Hepatocyte (in vitro differentiated cells): ENCODE measurements at regions not wholly inside any gene's neighbourhood (a gene's known extent, or its start where the extent isn't known, plus 50 kb on each side); places are given as distances from the start of the nearest gene placed in this dataset.

Experiments
- DNase-seq: peaks from one replicate; pipeline ENCODE4 v3.0.0-alpha.2; 2016; ENCODE audit warnings: low spot score
- H2AFZ ChIP-seq: fragments of 200-600 bp; sonication (generic); 2 replicates; pipeline ENCODE4 v1.6.0; 2016; ENCODE audit warnings: antibody characterized with exemption, mild to moderate bottlenecking
- H3K27ac ChIP-seq: fragments of 200-600 bp; sonication (generic); 2 replicates; pipeline ENCODE4 v1.5.1; 2016; ENCODE audit warnings: mild to moderate bottlenecking
- H3K27me3 ChIP-seq: fragments of 200-600 bp; sonication (generic); 2 replicates; pipeline ENCODE4 v1.6.1; 2016
- H3K36me3 ChIP-seq: fragments of 200-600 bp; sonication (generic); replicated peaks from 2 replicates; pipeline ENCODE4 v1.5.1; 2016; ENCODE audit warnings: low read depth; ENCODE audit not compliant: insufficient read depth
- H3K4me1 ChIP-seq: fragments of 200-600 bp; sonication (generic); 2 replicates; pipeline ENCODE4 v1.5.1; 2016; ENCODE audit warnings: mild to moderate bottlenecking, moderate library complexity; ENCODE audit not compliant: insufficient read depth
- H3K4me2 ChIP-seq: fragments of 200-600 bp; sonication (generic); 2 replicates; pipeline ENCODE4 v1.6.0; 2016
- H3K4me3 ChIP-seq: fragments of 200-600 bp; sonication (generic); 2 replicates; pipeline ENCODE4 v1.5.1; 2016; ENCODE audit warnings: mild to moderate bottlenecking
- H3K79me2 ChIP-seq: fragments of 200-600 bp; sonication (generic); 2 replicates; pipeline ENCODE4 v1.6.0; 2017; ENCODE audit warnings: mild to moderate bottlenecking
- H3K9me2 ChIP-seq: fragments of 200-600 bp; sonication (generic); replicated peaks from 2 replicates; pipeline ENCODE4 v1.6.0; 2017; ENCODE audit warnings: mild to moderate bottlenecking; ENCODE audit not compliant: insufficient read depth
- H3K9me3 ChIP-seq: fragments of 200-600 bp; sonication (generic); 2 replicates; pipeline ENCODE4 v1.5.1; 2016; ENCODE audit warnings: low read depth, mild to moderate bottlenecking
- H4K20me1 ChIP-seq: fragments of 200-600 bp; sonication (generic); 2 replicates; pipeline ENCODE4 v1.6.0; 2016; ENCODE audit warnings: mild to moderate bottlenecking; ENCODE audit not compliant: insufficient read depth, poor library complexity, severe bottlenecking
- EZH2 ChIP-seq: fragments of 200-600 bp; sonication (generic); IDR thresholded peaks from 2 replicates; pipeline ENCODE4 v1.6.1; 2016; ENCODE audit warnings: antibody characterized with exemption, mild to moderate bottlenecking, borderline replicate concordance
- EZH2phosphoT487 ChIP-seq: fragments of 200-600 bp; sonication (generic); IDR thresholded peaks from one replicate; pipeline ENCODE4 v1.6.1; 2018; ENCODE audit warnings: antibody characterized with exemption, mild to moderate bottlenecking, low read depth, moderate library complexity; ENCODE audit not compliant: unreplicated experiment, severe bottlenecking
- WGBS: methylation state at CpG from one replicate; pipeline ENCODE4 v1.1.6; 2016; ENCODE audit warnings: low lambda C conversion rate; ENCODE audit errors: missing lambda C conversion rate; 5-methylcytosine and 5-hydroxymethylcytosine counted together
- TF ChIP-seq, protein P1 (sequence below): fragments of 200-600 bp; sonication (generic); IDR thresholded peaks from 2 replicates; pipeline ENCODE4 v1.5.1; 2016; ENCODE audit warnings: antibody characterized with exemption, mild to moderate bottlenecking; ENCODE audit not compliant: poor library complexity

DNA sequence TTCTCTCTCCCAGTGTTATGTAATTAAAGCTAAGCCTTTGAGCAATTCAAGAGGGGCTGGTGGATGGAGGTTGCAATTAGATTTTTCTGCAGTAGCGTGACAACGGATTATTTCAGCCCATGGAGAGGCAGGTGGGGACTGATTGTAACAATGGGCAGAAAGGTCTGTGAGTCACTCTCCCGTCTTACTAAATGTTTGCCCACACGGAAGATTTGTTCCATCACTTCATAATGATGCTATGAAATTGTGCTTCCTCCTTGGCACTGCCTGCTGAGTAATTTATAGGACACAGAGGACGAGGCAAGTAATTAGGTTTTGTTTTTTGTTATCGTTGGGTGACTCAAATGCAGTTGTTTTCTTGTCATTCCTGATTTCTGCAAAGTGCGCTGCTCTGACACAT is 594.5 kb upstream of the DPP6 start:
- Histone ChIP-seq H3K4me2 (no peak overlapping the region), H3K9me2 (no peaks in the 10 kb centered on the region), H3K4me3 (no peak overlapping the region), H3K36me3 (no peaks in the 10 kb centered on the region), H3K27me3 (no peaks in the 10 kb centered on the region), H4K20me1 (no peaks in the 10 kb centered on the region), H3K27ac (no peak overlapping the region), H2AFZ (no peak overlapping the region), H3K79me2 (no peaks in the 10 kb centered on the region), H3K9me3 (peaks cover 3% of the 10 kb centered on the region), H3K4me1 (no peaks in the 10 kb centered on the region)
- DNase-seq = no peak
- TF ChIP-seq, protein P1, sequence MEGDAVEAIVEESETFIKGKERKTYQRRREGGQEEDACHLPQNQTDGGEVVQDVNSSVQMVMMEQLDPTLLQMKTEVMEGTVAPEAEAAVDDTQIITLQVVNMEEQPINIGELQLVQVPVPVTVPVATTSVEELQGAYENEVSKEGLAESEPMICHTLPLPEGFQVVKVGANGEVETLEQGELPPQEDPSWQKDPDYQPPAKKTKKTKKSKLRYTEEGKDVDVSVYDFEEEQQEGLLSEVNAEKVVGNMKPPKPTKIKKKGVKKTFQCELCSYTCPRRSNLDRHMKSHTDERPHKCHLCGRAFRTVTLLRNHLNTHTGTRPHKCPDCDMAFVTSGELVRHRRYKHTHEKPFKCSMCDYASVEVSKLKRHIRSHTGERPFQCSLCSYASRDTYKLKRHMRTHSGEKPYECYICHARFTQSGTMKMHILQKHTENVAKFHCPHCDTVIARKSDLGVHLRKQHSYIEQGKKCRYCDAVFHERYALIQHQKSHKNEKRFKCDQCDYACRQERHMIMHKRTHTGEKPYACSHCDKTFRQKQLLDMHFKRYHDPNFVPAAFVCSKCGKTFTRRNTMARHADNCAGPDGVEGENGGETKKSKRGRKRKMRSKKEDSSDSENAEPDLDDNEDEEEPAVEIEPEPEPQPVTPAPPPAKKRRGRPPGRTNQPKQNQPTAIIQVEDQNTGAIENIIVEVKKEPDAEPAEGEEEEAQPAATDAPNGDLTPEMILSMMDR = no peak
- TF ChIP-seq EZH2 = no peak
- TF ChIP-seq EZH2phosphoT487 = no peak
- 80% methylated on average over 7 of the region's 7 CpGs for WGBS

DNA sequence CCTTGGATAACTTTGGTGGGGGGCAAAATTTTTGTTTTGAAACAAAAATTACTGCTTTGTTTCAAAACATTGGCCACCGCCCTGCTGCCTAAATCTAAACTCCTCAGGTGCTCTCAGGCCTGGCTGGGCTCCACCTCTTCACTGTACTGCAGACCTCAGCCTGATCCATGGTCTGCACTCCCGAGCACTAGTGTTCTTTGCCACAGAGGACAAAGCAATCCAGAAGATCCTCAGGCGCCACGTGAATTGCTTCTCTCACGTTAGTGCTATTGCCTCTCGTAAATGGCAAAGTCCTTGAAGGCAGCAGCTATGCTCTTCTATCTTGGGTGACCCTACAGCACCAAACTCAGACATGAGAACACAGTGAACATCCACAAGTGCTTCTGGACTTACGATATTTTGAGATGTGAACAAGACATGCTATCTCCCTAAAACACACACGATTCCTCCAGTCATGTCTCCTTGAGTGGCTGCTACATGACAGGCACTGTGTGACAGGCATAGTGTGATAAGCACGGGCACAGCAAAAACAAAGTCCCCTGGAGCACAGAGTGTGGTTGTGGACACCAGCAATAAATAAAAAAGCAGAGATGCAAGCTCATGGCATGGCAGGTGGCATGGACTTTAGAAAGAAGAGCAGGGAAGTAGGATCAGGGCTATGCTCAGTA is 582.1 kb upstream of the DPP6 start:
- no peaks in the 10 kb centered on the region for H3K9me3 ChIP-seq
- H3K9me2 ChIP-seq = no peaks in the 10 kb centered on the region
- H3K4me1 ChIP-seq = no peaks in the 10 kb centered on the region
- no peak overlapping the region for H3K27ac ChIP-seq
- H3K36me3 ChIP-seq = no peaks in the 10 kb centered on the region
- DNase-seq = no peak
- WGBS = 62% methylated on average over 9 of the region's 9 CpGs
- no peaks in the 10 kb centered on the region for H3K79me2 ChIP-seq
- no peaks in the 10 kb centered on the region for H4K20me1 ChIP-seq
- no peaks in the 10 kb centered on the region for H3K27me3 ChIP-seq
- H3K4me3 ChIP-seq = no peak overlapping the region
- TF ChIP-seq EZH2phosphoT487 (no peak), EZH2 (no peak)
- TF ChIP-seq, protein P1 = no peak
- no peak overlapping the region for H3K4me2 ChIP-seq
- no peak overlapping the region for H2AFZ ChIP-seq

DNA sequence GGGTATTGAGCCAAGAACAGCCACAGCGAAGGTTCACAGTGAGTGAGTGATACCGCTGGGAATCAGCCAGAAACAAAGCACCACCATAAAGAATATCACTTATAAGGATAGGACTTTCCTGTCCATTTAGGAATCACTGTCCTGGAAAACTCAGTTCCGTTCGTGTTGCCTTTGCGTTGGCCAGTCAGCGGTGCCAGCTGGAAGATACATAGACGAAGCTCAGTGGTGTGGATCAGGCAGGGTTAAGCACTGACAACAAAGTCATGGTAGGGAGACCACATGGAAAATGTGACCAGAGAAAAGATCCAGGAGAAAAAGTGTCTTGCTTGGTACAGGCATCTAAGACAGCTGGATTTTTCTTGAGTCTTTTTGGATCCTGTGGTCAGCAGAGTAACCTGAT is 579.7 kb upstream of the DPP6 start:
- Histone ChIP-seq H2AFZ (no peak overlapping the region), H3K27ac (no peak overlapping the region), H3K27me3 (no peaks in the 10 kb centered on the region), H3K4me2 (no peak overlapping the region), H3K79me2 (no peaks in the 10 kb centered on the region), H3K4me3 (no peak overlapping the region), H3K36me3 (no peaks in the 10 kb centered on the region), H3K9me2 (no peaks in the 10 kb centered on the region), H3K4me1 (no peaks in the 10 kb centered on the region), H3K9me3 (no peaks in the 10 kb centered on the region), H4K20me1 (no peaks in the 10 kb centered on the region)
- no peak for DNase-seq
- 83% methylated on average over 7 of the region's 7 CpGs for WGBS
- TF ChIP-seq EZH2phosphoT487 = no peak
- TF ChIP-seq EZH2 = no peak
- TF ChIP-seq, protein P1 = no peak

DNA sequence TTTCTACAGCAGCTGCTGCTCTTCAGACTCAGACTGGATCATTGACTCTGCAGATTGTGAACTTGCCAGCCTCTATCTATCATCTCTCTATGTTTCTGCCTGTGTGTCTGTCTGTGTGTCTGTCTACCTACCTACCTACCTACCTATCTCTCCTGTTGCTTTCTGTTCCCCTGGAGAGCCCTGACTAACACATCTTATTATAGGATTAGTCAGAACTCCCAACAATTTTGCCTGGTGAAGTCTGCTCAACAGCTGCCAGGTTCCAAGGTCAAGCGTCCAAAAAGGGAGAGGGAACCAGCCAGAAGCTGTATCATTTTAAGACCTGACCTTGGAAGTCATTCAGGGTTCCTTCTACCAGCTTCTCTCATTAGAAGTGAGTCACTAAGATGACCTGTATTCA is 579.0 kb upstream of the DPP6 start:
- TF ChIP-seq EZH2phosphoT487 = no peak
- TF ChIP-seq EZH2 = no peak
- TF ChIP-seq, protein P1 = no peak
- DNase-seq = no peak
- no peaks in the 10 kb centered on the region for H3K9me2 ChIP-seq
- H3K79me2 ChIP-seq = no peaks in the 10 kb centered on the region
- H3K4me1 ChIP-seq = no peaks in the 10 kb centered on the region
- no peaks in the 10 kb centered on the region for H4K20me1 ChIP-seq
- H3K9me3 ChIP-seq = no peaks in the 10 kb centered on the region
- no peak overlapping the region for H2AFZ ChIP-seq
- H3K4me2 ChIP-seq = no peak overlapping the region
- 29% methylated on average over 1 of the region's 1 CpG for WGBS
- H3K27me3 ChIP-seq = no peaks in the 10 kb centered on the region
- H3K27ac ChIP-seq = no peak overlapping the region
- H3K4me3 ChIP-seq = no peak overlapping the region
- H3K36me3 ChIP-seq = no peaks in the 10 kb centered on the region
